DOHH2 (cell line): ENCODE measurements at regions not wholly inside any gene's neighbourhood (a gene's known extent, or its start where the extent isn't known, plus 50 kb on each side); places are given as distances from the start of the nearest gene placed in this dataset.
"Not testable (repeated sequence)": the region's sequence is repeated elsewhere in the genome, so short reads cannot be mapped to it uniquely, and the experiment has no call there.

Experiments
- H3F3A ChIP-seq: fragments of 200-600 bp; sonication (generic), shearing (Covaris generic); 2 replicates; pipeline ENCODE4 v1.6.0; 2016; ENCODE audit warnings: antibody characterized with exemption, mild to moderate bottlenecking; ENCODE audit not compliant: control insufficient read depth, insufficient read depth
- H3K27ac ChIP-seq: fragments of 200-600 bp; sonication (generic); 2 replicates; pipeline ENCODE4 v1.5.1; 2014; ENCODE audit warnings: low read depth, mild to moderate bottlenecking, low read length, moderate library complexity
- H3K27me3 ChIP-seq: fragments of 200-600 bp; sonication (generic); 2 replicates; pipeline ENCODE4 v1.6.1; 2014; ENCODE audit warnings: mild to moderate bottlenecking, low read length, mixed read lengths; ENCODE audit not compliant: control insufficient read depth
- H3K36me3 ChIP-seq: fragments of 200-600 bp; sonication (generic); 2 replicates; pipeline ENCODE4 v1.6.1; 2014; ENCODE audit warnings: mild to moderate bottlenecking, low read length, moderate library complexity, mixed read lengths; ENCODE audit not compliant: control insufficient read depth
- H3K4me1 ChIP-seq: fragments of 200-600 bp; sonication (generic); 2 replicates; pipeline ENCODE4 v1.6.1; 2014; ENCODE audit warnings: mild to moderate bottlenecking, low read length, mixed read lengths; ENCODE audit not compliant: control insufficient read depth
- H3K4me2 ChIP-seq: fragments of 200-600 bp; sonication (generic); 2 replicates; pipeline ENCODE4 v1.6.0; 2014; ENCODE audit warnings: mild to moderate bottlenecking, low read length, moderate library complexity
- H3K4me3 ChIP-seq: fragments of 200-600 bp; sonication (generic); 2 replicates; pipeline ENCODE4 v1.5.1; 2014; ENCODE audit warnings: mild to moderate bottlenecking, low read length, mixed read lengths
- H3K79me2 ChIP-seq: fragments of 200-600 bp; sonication (generic); 2 replicates; pipeline ENCODE4 v1.6.1; 2014; ENCODE audit warnings: mild to moderate bottlenecking, low read length, mixed read lengths; ENCODE audit not compliant: control insufficient read depth
- H3K9me2 ChIP-seq: fragments of 200-600 bp; sonication (generic); replicated peaks from 2 replicates; pipeline ENCODE4 v1.6.1; 2014; ENCODE audit warnings: mild to moderate bottlenecking, low read length, mixed read lengths; ENCODE audit not compliant: control insufficient read depth
- H3K9me3 ChIP-seq: fragments of 200-600 bp; sonication (generic); 2 replicates; pipeline ENCODE4 v1.6.1; 2014; ENCODE audit warnings: antibody characterized with exemption, low read length, mixed read lengths; ENCODE audit not compliant: control insufficient read depth, insufficient read depth
- H4K20me1 ChIP-seq: fragments of 200-600 bp; sonication (generic); 2 replicates; pipeline ENCODE4 v1.6.0; 2014; ENCODE audit warnings: low read depth, mild to moderate bottlenecking, antibody characterized with exemption, low read length, moderate library complexity; ENCODE audit not compliant: control insufficient read depth, insufficient read depth
- EZH2phosphoT487 ChIP-seq: fragments of 200-600 bp; sonication (generic); IDR thresholded peaks from 2 replicates; pipeline ENCODE4 v1.6.1; 2017; ENCODE audit warnings: borderline replicate concordance, mild to moderate bottlenecking, antibody characterized with exemption, low read length, moderate library complexity, mixed read lengths
- TF ChIP-seq, protein P1 (sequence below): fragments of 200-600 bp; sonication (generic); IDR thresholded peaks from one replicate; pipeline ENCODE4 v1.5.1; 2014; ENCODE audit warnings: antibody characterized with exemption, mild to moderate bottlenecking, low read depth, low read length; ENCODE audit not compliant: poor library complexity, severe bottlenecking

DNA sequence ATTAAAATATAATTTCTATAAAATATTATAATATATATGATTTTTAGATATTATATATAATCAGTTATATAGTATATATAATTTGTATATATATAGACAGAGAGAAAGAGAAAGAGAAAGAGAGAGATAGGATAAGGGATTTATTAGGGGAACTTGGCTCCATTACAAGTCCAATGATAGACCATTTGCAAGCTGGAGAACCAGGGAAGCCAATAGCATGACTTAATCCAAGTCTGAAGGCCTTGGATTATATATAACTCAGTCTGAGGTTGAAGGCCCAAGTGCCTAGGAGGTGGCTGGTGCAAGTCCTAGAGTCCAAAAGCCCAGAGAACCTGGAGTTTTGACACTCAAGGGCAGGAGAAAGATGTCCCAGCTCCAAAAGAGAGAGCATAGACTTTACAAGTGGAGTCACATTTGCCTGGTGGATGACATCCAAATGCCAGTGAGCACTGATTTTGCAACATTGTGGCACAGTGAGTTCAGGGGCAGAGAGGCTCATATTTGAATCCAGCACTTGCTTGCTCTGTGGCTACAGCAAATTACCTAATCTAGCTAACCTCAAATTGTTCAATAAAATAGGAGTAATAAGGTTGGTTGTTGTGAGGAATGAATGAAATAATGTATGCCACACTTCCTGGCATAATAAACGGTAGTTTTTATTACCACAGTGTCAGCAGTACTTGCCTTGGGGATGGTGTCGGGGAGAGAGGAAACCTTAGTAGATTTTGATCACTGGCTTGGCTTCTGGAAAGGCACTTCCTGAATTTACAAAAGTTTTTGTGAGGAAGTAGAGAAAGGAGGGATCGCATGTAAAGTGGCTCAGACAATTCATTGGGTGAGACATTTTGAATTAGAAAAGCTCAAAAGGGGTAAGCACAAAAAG is 69.6 kb upstream of the CD28 start:
- H3F3A ChIP-seq = no peaks in the 10 kb centered on the region
- no peak overlapping the region for H3K4me2 ChIP-seq

DNA sequence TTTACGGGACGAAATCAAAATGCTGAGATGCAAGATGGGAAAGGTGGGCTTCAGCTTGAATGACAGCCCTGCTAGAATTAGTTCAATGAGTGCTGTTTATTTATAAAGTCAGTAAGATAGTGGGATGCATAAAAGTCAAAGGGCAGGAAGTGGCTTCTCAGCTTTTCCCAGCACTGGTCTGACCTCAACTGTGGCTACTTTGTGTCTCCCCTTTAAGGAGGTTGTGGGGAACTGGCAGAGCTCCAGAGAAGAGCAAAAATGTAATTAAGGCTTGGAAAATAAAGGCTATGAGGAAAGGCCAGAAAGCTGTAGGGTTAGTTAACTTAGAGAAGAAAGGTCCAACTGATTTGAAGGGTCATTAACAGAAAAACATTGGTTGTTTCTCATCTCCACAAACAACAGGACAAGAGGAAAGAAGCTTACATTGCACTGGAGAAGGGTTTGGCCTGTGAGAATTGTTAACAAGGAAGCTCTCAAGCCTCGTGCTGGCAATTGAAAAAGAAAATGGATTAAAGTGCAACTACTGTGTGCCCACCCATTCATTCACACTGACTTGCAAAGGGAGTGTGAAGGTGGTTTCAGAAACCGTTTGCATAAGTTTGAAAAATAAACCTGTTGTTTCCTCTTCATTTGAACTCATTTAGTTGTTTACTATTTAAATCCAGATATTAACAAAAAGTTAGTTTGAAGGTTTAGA is 68.8 kb upstream of the CD28 start:
- TF ChIP-seq, protein P1, sequence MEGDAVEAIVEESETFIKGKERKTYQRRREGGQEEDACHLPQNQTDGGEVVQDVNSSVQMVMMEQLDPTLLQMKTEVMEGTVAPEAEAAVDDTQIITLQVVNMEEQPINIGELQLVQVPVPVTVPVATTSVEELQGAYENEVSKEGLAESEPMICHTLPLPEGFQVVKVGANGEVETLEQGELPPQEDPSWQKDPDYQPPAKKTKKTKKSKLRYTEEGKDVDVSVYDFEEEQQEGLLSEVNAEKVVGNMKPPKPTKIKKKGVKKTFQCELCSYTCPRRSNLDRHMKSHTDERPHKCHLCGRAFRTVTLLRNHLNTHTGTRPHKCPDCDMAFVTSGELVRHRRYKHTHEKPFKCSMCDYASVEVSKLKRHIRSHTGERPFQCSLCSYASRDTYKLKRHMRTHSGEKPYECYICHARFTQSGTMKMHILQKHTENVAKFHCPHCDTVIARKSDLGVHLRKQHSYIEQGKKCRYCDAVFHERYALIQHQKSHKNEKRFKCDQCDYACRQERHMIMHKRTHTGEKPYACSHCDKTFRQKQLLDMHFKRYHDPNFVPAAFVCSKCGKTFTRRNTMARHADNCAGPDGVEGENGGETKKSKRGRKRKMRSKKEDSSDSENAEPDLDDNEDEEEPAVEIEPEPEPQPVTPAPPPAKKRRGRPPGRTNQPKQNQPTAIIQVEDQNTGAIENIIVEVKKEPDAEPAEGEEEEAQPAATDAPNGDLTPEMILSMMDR = no peak
- TF ChIP-seq EZH2phosphoT487 = no peak
- Histone ChIP-seq H3K4me2 (no peak overlapping the region), H3K27ac (no peak overlapping the region)

More for the DNA sequence above, 69.6 kb upstream of the CD28 start:
- Histone ChIP-seq H3K4me1 (peaks cover 11% of the 10 kb centered on the region), H3K27me3 (no peaks in the 10 kb centered on the region), H3K9me3 (no peaks in the 10 kb centered on the region), H4K20me1 (no peaks in the 10 kb centered on the region), H3K4me3 (no peak overlapping the region), H3K36me3 (no peaks in the 10 kb centered on the region), H3K79me2 (no peaks in the 10 kb centered on the region), H3K9me2 (no peaks in the 10 kb centered on the region), H3K27ac (no peak overlapping the region)
- TF ChIP-seq EZH2phosphoT487 = no peak
- TF ChIP-seq, protein P1 = no peak

DNA sequence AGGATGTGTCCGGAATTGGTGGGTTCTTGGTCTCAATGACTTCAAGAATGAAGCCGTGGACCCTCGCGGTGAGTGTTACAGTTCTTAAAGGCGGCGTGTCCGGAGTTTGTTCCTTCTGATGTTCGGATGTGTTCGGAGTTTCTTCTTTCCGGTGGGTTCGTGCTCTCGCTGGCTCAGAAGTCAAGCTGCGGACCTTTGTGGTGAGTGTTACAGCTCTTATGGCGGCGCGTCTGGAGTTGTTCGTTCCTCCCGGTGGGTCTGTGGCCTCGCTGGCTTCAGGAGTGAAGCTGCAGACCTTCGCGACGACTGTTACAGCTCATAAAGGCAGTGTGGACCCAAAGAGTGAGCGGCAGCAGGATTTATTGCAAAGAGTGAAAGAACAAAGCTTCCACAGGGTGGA is 64.6 kb upstream of the CD28 start:
- peaks cover 11% of the 10 kb centered on the region for H3K4me1 ChIP-seq
- not testable (repeated sequence) for H3K36me3 ChIP-seq, H3K9me2 ChIP-seq, H3K4me2 ChIP-seq, H3F3A ChIP-seq, H3K27me3 ChIP-seq, H3K4me3 ChIP-seq, H4K20me1 ChIP-seq, H3K79me2 ChIP-seq, H3K27ac ChIP-seq, H3K9me3 ChIP-seq

More for the DNA sequence above, 68.8 kb upstream of the CD28 start:
- Histone ChIP-seq H3K9me2 (no peaks in the 10 kb centered on the region), H3K27me3 (no peaks in the 10 kb centered on the region), H3K9me3 (no peaks in the 10 kb centered on the region), H3F3A (no peaks in the 10 kb centered on the region), H3K4me1 (peaks cover 11% of the 10 kb centered on the region), H3K4me3 (no peak overlapping the region), H4K20me1 (no peaks in the 10 kb centered on the region), H3K79me2 (no peaks in the 10 kb centered on the region), H3K36me3 (no peaks in the 10 kb centered on the region)

DNA sequence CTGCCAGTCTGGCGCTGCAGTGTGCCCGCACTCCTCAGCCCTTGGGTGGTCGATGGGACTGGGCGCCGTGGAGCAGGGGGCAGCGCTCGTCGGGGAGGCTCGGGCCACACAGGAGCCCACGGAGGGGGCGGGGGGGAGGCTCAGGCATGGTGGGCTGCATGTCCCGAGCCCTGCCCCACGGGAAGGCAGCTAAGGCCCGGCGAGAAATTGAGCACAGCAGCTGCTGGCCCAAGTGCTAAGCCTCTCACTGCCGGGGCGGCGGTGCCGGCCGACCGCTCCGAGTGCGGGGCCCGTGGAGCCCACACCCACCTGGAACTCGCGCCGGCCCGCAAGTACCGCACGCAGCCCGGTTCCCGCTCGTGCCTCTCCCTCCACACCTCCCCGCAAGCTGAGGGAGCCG is 63.6 kb upstream of the CD28 start:
- H3K4me3 ChIP-seq, H3K4me1 ChIP-seq, H3F3A ChIP-seq, H3K9me2 ChIP-seq, H3K4me2 ChIP-seq, H3K9me3 ChIP-seq, H3K27ac ChIP-seq, H3K79me2 ChIP-seq, H3K27me3 ChIP-seq, H3K36me3 ChIP-seq, H4K20me1 ChIP-seq: not testable (repeated sequence)
